Epidermal melanocyte (primary cell): ENCODE measurements at regions not wholly inside any gene's neighbourhood (a gene's known extent, or its start where the extent isn't known, plus 50 kb on each side); places are given as distances from the start of the nearest gene placed in this dataset.
"Not testable (repeated sequence)": the region's sequence is repeated elsewhere in the genome, so short reads cannot be mapped to it uniquely, and the experiment has no call there.

ENCODE experiments used
- DNase-seq: peaks from one replicate; pipeline ENCODE4 v3.0.0; 2011; ENCODE audit warnings: low spot score; ENCODE audit not compliant: insufficient read length

- DNase-seq, result no peak
These were observed 554.5 kb downstream of the STK39 start for GRCh38 chr2:167692936-167693335.

GRCh38 chr2:167692191-167692590, 555.2 kb downstream of the STK39 start:
- no peak for DNase-seq

GRCh38 chr2:167689444-167689843, 558.0 kb downstream of the STK39 start:
- no peak for DNase-seq

DNA sequence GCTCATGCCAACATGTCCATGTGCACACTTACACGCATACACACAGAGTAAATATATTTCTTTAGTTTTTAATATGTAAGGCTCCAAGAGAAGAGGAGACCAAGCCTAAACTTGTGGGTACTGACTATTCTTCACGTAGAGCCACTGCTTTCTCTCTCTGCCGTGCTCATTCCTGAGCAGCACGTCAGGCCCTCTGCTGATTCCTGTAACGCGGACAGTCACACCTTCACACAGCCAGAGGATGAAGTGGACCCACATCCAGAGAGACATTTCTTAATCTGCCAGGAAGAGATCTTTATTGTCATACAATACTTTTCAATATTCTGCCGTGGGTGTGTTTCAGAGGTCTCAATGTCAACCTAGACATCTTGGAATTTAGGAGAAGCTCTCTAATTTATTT, 560.7 kb downstream of the STK39 start:
- no peak for DNase-seq

DNA sequence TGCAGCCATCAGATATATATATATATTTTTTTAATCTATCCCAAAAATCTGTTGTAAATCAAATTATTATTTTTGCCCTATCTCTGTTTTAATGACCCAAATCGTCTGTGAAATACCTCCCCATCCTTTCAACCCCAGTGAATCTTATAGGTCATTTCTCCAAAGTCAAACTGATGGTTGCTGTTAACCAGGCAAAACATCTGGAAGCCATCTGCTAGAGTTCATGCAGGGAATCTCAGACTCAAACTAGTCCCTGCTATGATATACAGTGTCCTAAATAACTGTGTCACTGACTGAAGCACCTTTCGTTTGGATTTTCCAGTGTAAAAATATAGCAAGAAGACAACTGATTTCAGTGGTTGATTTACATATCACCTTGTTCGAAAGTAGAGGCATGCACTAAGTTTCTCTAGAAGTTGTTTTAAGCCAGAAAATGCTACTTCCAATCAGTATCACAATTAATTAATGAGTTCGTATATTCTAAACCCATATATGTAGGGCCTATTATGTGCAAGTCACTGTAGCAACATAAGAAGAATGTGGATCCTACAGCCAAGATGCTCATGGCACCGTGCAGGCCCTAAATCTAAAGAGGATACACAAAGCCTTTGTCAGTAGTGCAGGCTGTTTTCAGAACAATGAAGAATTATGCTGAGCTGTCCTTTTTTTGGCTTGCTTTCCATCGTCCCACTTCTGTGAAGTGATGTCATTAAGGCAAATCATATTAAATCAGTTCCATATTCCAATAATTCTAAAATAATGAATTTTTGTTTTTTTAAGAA, 566.0 kb downstream of the STK39 start:
- DNase-seq, result no peak

DNA sequence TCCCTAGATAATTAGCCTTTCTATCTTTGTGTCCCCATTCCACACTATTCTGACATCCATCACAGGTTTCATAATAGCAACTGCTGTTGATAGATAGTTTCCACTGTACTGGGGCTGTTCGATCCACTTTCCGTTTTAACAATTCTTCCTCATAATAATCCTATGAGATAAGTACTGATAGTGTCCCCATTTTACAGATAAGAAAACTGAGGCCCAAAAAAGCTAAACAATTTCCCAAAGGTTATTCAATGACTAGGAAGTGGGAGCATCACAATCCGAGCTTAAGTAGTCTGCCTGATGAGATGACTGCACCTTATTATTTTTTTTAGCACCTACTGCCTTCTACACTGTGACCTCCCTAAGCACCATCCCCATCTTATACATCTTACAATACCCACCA, 569.2 kb downstream of the STK39 start:
- DNase-seq, result no peak

GRCh38 chr2:167675906-167676305, 571.5 kb downstream of the STK39 start:
- DNase-seq, result no peak

- DNase-seq, result no peak
These were observed 576.8 kb downstream of the STK39 start for GRCh38 chr2:167670588-167670987.

- DNase-seq, result no peak
These were observed 594.3 kb downstream of the STK39 start for GRCh38 chr2:167653131-167653530.

GRCh38 chr2:167652401-167652800, 595.0 kb downstream of the STK39 start:
- no peak for DNase-seq

DNA sequence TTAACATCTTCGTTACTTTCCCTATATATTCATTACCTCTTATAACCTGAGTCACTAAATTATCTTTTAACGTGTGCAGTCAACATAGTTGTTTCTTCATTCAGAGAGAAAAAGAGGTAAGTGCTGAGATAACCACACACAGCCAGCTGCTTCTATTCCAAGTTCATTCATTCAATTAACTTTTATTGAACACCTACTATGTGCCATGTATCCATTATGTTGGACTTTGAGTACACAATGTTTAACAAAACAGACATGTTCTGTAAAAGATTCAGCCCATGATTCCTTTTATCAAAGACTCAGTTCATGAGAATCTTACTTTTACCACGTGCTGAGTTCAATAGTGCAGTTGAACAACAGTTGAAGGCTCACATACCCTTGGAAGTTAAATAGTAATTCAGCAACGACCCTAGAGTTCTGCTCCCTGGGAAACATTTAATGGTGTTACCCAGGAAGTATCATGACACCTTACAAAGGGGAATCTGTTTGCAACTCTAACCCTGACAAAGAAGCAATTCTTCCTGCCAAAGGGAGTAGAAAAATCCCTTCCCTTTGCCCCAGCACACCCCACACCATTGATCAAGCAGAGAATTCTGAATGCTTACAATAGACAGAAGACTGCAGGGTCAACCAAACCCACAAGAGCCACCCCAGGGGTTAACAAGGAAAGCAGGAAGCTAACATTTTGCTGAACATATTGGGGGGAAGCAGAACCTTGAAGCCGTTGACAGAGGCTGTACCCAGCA, 595.8 kb downstream of the STK39 start:
- DNase-seq, result peak; percentile 46

DNA sequence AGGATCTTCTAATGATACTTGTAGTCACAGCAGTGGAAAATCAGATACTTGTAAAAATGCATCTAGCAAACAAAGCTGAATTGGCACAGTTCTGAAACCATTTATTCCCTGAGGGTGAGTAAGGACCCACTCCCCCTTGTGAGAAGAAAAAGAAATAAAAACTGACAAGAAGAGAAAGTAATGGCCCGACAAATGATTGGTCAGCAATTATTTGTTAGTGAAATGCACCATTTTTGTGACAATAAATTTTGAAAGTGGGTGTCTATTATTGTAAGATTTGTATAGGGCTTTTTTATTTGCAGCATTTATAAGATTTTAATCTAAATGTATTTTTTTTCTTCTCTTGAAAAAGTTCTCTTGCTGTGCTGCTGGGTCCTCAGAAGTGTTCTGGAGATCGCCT, 600.8 kb downstream of the STK39 start:
- DNase-seq, result no peak

- no peak for DNase-seq
These were observed 607.3 kb downstream of the STK39 start for GRCh38 chr2:167640096-167640495.

DNA sequence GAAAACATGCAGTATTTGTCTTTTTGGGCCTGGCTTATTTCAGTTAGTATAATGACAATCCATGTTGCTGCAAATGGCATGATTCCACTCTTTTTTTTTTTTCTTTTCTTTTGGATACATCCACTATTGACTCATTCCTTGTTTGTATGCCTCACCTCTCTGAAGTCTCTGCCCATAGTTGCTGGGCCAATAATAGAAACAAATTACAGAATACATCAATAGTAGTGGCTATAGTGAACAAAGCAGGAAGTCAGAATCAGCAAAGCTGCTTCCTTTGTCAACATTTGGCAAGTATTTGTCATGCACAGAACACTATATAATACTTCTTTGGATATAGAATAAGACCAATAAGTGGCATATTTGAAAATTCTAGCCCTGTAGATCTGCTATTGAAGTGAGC, 609.7 kb downstream of the STK39 start:
- no peak for DNase-seq

DNA sequence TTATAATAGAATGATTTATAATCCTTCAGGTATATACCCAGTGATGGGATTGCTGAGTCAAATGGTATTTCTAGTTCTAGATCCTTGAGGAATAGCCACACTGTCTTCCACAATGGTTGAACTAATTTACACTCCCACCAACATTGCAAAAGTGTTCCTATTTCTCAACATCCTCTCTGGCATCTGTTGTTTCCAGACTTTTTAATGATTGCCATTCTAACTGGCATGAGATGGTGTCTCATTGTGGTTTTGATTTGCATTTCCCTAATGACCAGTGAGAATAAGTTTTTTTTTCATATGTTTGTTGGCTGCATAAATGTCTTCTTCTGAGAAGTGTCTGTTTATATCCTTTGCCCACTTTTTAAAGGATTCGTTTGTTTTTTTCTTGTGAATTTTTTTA, 615.1 kb downstream of the STK39 start:
- not testable (repeated sequence) for DNase-seq

GRCh38 chr2:167626961-167627360, 620.4 kb downstream of the STK39 start:
- DNase-seq, result no peak

DNA sequence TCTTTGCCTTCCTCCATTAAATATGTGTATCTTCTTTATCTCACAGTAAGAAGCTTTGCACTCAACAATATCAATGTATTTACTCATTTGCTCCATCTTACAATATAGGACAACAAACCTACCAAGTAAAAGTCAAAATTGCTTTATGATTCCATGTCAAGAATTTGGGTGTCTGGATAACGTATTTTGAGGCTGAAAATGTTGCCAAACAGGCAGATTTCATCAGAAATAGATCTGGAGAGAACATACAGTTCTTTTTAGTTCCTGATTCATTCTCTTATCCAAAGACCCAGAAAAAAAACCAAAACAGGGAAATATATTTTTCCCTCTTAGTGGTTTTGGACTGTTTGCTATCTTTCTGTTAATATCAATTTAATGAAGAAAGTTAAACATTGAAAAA, 621.1 kb downstream of the STK39 start:
- no peak for DNase-seq

DNA sequence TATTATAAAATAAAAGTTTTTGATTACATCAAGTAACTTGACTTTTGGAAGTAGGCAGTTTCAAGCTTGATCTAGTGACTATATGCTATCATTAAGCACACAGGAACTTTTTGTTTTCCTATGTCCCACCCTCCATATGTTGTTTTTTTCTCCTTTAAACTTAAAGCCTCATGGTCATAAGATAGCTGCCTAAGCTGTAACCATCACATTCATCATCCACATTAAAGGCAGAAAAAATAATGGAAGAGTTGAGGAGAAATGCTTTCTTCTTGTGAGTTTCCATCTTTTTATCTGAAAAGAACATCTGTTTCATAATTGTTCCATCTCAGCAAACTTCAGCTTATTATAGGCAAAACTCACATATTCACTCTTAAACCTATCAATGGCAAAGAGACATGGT, 630.4 kb downstream of the STK39 start:
- no peak for DNase-seq

DNA sequence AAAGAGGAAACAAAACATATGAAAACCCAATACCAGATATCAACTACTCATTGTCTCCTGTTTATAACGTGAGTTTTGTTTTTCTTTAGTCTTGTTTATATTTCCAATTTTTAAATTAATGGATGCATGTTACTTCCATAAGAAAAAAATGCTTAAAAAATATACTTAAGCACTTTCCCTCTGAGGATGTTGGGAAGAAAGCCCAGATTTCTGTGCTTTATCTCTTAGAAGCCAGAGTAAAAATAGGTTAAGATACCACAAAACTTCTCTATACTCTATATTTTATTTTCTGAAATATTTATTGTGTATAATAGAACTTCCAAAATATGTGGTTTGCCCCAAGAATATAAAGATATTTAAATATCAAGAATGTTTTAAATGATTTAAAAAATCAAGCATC, 633.9 kb downstream of the STK39 start:
- no peak for DNase-seq

GRCh38 chr2:167608487-167608886, 638.9 kb downstream of the STK39 start:
- DNase-seq, result no peak

- no peak for DNase-seq
These were observed 639.7 kb downstream of the STK39 start for GRCh38 chr2:167607731-167608130.

DNA sequence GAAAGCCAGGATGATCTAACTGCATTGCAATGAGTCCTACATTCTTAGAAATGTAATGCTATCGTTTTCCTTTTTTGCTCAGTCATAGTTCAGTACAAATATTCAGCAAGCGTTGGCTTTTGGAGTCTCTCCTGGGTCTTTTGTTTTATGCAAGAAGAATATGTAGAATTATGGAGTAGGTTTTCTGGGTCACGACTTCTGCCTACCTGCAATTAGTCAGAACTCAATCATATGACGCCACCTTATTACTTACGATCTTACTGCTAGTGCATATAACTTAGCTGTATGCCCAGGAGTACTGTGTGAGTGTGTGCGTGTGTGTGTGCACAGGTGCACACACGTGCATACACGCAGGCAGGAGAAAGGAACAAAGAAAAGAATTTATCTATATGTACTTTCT, 640.2 kb downstream of the STK39 start:
- DNase-seq, result no peak

DNA sequence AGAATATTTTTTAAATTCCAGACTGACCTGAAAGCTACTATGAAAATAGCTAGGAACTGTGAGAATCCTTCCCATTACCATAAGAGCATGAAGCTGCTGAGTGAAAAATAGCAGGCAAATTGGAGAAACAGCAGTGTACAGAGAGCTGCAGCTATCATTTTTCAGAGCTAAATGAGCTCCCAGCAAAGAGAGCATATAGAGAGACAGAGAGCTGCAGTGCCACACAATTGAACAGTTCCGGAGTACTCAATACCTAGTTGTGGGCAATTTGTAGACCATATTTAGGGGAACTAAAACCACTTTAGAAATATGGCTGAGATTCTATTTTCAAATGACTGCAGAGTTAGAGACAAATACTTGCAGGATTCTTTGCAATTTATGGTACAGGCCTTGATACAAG, 645.3 kb downstream of the STK39 start:
- DNase-seq, result no peak
